KMS-11 (cell line): ENCODE measurements at regions not wholly inside any gene's neighbourhood (a gene's known extent, or its start where the extent isn't known, plus 50 kb on each side); places are given as distances from the start of the nearest gene placed in this dataset.

Experiments used
- H2AFZ ChIP-seq: fragments of 200-600 bp; sonication (generic); 2 replicates; pipeline ENCODE4 v1.6.1; 2016; ENCODE audit warnings: antibody characterized with exemption, mixed run types, low read depth
- H3K27ac ChIP-seq: fragments of 200-600 bp; sonication (generic); 2 replicates; pipeline ENCODE4 v1.6.1; 2016; ENCODE audit warnings: mild to moderate bottlenecking, mixed run types
- H3K27me3 ChIP-seq: fragments of 200-600 bp; sonication (generic); 2 replicates; pipeline ENCODE4 v1.6.1; 2017; ENCODE audit warnings: mild to moderate bottlenecking, low read depth, mixed run types, moderate library complexity; ENCODE audit not compliant: insufficient read depth
- H3K36me3 ChIP-seq: fragments of 200-600 bp; sonication (generic); 2 replicates; pipeline ENCODE4 v1.6.1; 2017; ENCODE audit warnings: mild to moderate bottlenecking, mixed run types; ENCODE audit not compliant: insufficient read depth
- H3K4me1 ChIP-seq: fragments of 200-600 bp; sonication (generic); 2 replicates; pipeline ENCODE4 v1.6.1; 2016; ENCODE audit warnings: mild to moderate bottlenecking, low read depth, mixed run types; ENCODE audit not compliant: poor library complexity, severe bottlenecking
- H3K4me2 ChIP-seq: fragments of 200-600 bp; sonication (generic); 2 replicates; pipeline ENCODE4 v1.7.0; 2016; ENCODE audit warnings: mild to moderate bottlenecking, mixed run types
- H3K4me3 ChIP-seq: fragments of 200-600 bp; sonication (generic); IDR thresholded peaks from 2 replicates; pipeline ENCODE4 v1.6.1; 2017; ENCODE audit warnings: low read depth, low read length, mixed read lengths; ENCODE audit not compliant: insufficient read depth
- H3K79me2 ChIP-seq: fragments of 200-600 bp; sonication (generic); 2 replicates; pipeline ENCODE4 v1.6.1; 2016; ENCODE audit warnings: low read depth, mixed run types; ENCODE audit not compliant: insufficient read depth
- H3K9ac ChIP-seq: fragments of 200-600 bp; sonication (generic); 2 replicates; pipeline ENCODE4 v1.6.1; 2016; ENCODE audit warnings: mild to moderate bottlenecking, mixed run types
- H4K20me1 ChIP-seq: fragments of 200-600 bp; sonication (generic); 2 replicates; pipeline ENCODE4 v1.6.1; 2016; ENCODE audit warnings: mild to moderate bottlenecking, mixed run types; ENCODE audit not compliant: insufficient read depth
- CTCF ChIP-seq: fragments of 200-600 bp; sonication (generic); conservative IDR thresholded peaks from 2 replicates; pipeline ENCODE4 v1.6.1; 2017; ENCODE audit warnings: low read depth, mild to moderate bottlenecking, antibody characterized with exemption, low read length, moderate library complexity, mixed read lengths

GRCh38 chr2:211251016-211251415, 694.6 kb downstream of the CPS1 start:
- Histone ChIP-seq H3K27me3 (no peaks in the 10 kb centered on the region), H3K4me2 (no peak overlapping the region), H3K79me2 (no peaks in the 10 kb centered on the region), H3K27ac (no peak overlapping the region), H2AFZ (no peak overlapping the region), H3K36me3 (no peaks in the 10 kb centered on the region), H3K9ac (no peak overlapping the region), H3K4me1 (no peaks in the 10 kb centered on the region), H4K20me1 (no peaks in the 10 kb centered on the region), H3K4me3 (no peak overlapping the region)
- no peak for TF ChIP-seq CTCF

DNA sequence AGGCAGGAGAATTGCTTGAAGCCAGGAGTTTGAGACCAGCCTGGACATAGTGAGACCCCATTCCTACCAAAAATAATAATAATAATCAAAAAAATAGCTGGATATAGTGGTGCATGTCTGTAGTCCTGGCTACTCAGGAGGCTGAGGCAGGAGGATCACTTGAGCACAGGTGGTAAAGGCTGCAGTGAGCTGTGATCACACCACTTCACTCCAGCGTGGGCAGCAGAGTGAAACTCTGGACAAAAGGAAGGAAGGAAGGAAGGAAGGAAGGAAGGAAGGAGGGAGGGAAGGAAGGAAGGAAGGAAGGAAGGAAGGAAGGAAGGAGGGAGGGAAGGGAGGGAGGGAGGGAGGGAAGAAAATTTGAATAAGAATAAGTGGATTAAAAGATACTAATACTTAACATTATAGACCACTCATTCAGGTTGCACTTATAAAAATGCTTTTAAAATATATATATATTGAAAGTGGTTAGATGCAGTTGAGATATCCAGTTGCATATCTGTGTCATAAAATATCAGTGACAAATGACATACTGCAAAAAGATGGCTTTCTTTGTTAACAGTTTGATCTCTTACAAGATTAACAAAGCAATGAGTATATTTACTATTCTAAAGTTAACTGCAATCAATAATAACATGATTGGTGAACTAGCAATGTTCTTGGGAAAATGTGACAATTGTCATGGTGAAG, 702.4 kb downstream of the CPS1 start:
- Histone ChIP-seq H3K9ac (no peak overlapping the region), H3K4me2 (no peak overlapping the region), H2AFZ (no peak overlapping the region), H4K20me1 (no peaks in the 10 kb centered on the region), H3K27ac (no peak overlapping the region), H3K36me3 (no peaks in the 10 kb centered on the region), H3K4me3 (no peak overlapping the region), H3K79me2 (no peaks in the 10 kb centered on the region), H3K27me3 (no peaks in the 10 kb centered on the region), H3K4me1 (no peaks in the 10 kb centered on the region)
- TF ChIP-seq CTCF = no peak

GRCh38 chr2:211259831-211260476, 703.6 kb downstream of the CPS1 start:
- no peak overlapping the region for H3K9ac ChIP-seq
- no peaks in the 10 kb centered on the region for H3K27me3 ChIP-seq
- no peaks in the 10 kb centered on the region for H3K79me2 ChIP-seq
- no peak overlapping the region for H3K27ac ChIP-seq
- H3K4me1 ChIP-seq = no peaks in the 10 kb centered on the region
- no peaks in the 10 kb centered on the region for H4K20me1 ChIP-seq
- TF ChIP-seq CTCF = no peak
- H3K4me3 ChIP-seq = no peak overlapping the region
- no peak overlapping the region for H2AFZ ChIP-seq
- no peaks in the 10 kb centered on the region for H3K36me3 ChIP-seq
- no peak overlapping the region for H3K4me2 ChIP-seq

DNA sequence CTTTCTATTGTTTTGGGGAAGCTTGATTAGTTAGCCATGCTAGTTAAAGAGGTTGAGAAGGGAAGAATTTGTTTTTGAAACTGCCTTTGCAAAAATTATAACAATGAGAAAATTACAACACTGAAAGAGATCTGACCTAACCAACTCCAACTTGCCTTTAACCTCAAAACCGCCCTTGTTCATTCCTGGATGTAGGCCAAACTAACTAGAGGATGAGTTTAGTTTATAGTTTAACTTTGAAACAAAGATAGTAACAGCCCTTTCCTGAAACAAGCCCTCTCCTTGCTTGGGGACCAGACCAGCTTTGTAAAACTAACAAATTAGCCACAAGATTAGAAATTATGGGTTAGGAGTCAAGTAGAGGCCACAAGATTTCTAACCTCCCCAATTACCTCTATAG, 713.9 kb downstream of the CPS1 start:
- Histone ChIP-seq H4K20me1 (no peaks in the 10 kb centered on the region), H3K4me1 (peaks cover 10% of the 10 kb centered on the region), H3K4me2 (no peak overlapping the region), H3K27ac (no peak overlapping the region), H3K9ac (no peak overlapping the region), H3K27me3 (no peaks in the 10 kb centered on the region), H3K36me3 (no peaks in the 10 kb centered on the region), H3K79me2 (no peaks in the 10 kb centered on the region), H3K4me3 (no peak overlapping the region), H2AFZ (no peak overlapping the region)
- no peak for TF ChIP-seq CTCF
